Liver (tissue), 3 donors: ENCODE measurements at regions not wholly inside any gene's neighbourhood (a gene's known extent, or its start where the extent isn't known, plus 50 kb on each side); places are given as distances from the start of the nearest gene placed in this dataset.

ENCODE experiments used
- CTCF ChIP-seq: fragments of 150-350 bp; IDR thresholded peaks from 2 replicates; pipeline ENCODE4 v1.5.1; 2017; ENCODE audit warnings: improper control_type of control experiment, low read depth, low read length; ENCODE audit not compliant: missing input control
- EGR1 ChIP-seq, 2 donors: IDR thresholded peaks; 2 replicates each; pipeline ENCODE4 v1.6.1; 2016 to 2018; ENCODE audit warnings: antibody characterized with exemption in 2 of 2, low read depth in 2 of 2
- FOXA1 ChIP-seq: IDR thresholded peaks from 2 replicates; pipeline ENCODE4 v1.6.1; 2016; ENCODE audit warnings: antibody characterized with exemption
- FOXA2 ChIP-seq: IDR thresholded peaks from 2 replicates; pipeline ENCODE4 v1.6.1; 2016; ENCODE audit warnings: antibody characterized with exemption
- GABPA ChIP-seq, 2 donors: IDR thresholded peaks in 1 of 2; conservative IDR thresholded peaks in 1 of 2; 2 replicates each; pipeline ENCODE4 v1.6.1; 2016; ENCODE audit warnings: antibody characterized with exemption in 2 of 2, mild to moderate bottlenecking in 1 of 2, moderate library complexity in 1 of 2
- HNF4G ChIP-seq: IDR thresholded peaks from 2 replicates; pipeline ENCODE4 v1.6.1; 2016; ENCODE audit warnings: antibody characterized with exemption
- JUND ChIP-seq, 2 donors: IDR thresholded peaks; 2 replicates each; pipeline ENCODE4 v1.6.1; 2016; ENCODE audit warnings: antibody characterized with exemption in 2 of 2
- MAX ChIP-seq: IDR thresholded peaks from 2 replicates; pipeline ENCODE4 v1.6.1; 2016; ENCODE audit warnings: antibody characterized with exemption
- RAD21 ChIP-seq, 2 donors: IDR thresholded peaks; 2 replicates each; pipeline ENCODE4 v1.6.1; 2016; ENCODE audit warnings: antibody characterized with exemption in 2 of 2, mild to moderate bottlenecking in 2 of 2
- REST ChIP-seq: IDR thresholded peaks from 2 replicates; pipeline ENCODE4 v1.6.1; 2016; ENCODE audit warnings: antibody characterized with exemption, mild to moderate bottlenecking
- TAF1 ChIP-seq: conservative IDR thresholded peaks from 2 replicates; pipeline ENCODE4 v1.6.1; 2016; ENCODE audit warnings: antibody characterized with exemption, mild to moderate bottlenecking
- YY1 ChIP-seq: IDR thresholded peaks from 2 replicates; pipeline ENCODE4 v1.6.1; 2016; ENCODE audit warnings: antibody characterized with exemption, mild to moderate bottlenecking
- ZBTB33 ChIP-seq: IDR thresholded peaks from 2 replicates; pipeline ENCODE4 v1.6.1; 2016; ENCODE audit warnings: antibody characterized with exemption
- TF ChIP-seq, protein P1 (sequence below): IDR thresholded peaks from 2 replicates; pipeline ENCODE4 v1.6.1; 2016; ENCODE audit warnings: antibody characterized with exemption
- donor health status: healthy.
- donor health status: healthy.

DNA sequence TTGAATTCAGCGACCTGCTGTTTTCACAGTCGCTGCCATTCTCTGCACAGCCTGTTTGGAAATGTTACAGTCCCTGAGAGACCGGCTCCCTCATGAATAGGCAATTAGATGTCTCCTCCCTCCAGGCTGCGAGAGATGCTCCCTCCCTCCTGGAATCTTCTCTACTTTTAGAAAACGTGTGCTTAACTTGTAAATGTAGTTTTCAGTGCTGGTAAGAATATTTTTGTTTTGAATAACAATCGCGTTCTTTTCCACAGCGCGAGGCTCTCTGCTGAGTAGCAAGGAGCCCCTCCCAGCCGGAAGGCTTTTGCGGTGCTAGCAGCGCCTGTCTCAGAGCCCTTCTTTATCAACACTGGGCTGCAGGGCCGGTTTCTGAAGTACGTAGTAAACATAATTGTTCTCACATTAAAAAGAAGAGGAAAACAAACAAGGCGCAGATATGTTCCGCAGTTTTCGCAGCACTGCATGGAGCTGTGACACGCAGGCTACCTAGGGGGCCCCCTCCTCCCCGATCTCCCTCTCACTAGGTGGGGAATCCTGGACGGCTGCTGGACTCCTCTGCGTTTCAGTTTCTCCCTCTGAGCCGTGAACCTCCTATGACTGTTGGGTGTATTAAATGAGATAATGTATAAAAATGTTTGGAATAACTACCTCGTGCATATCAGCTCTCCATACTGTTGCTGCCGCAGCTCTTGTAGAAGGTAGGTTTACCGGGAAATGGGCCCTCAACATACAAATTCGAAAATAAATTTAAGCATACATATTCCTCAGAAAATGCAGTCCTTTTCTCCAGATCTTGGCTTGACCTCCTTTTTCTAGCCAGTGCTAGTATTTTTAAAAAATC, 79.0 kb upstream of the SPACA1 start:
- TF ChIP-seq MAX (no peak), REST (no peak), CTCF (no peak), TAF1 (no peak), JUND (IDR thresholded peaks at IDR 0.05) (no peak), ZBTB33 (no peak), RAD21 (IDR thresholded peaks at IDR 0.05) (no peak), YY1 (no peak), EGR1 (IDR thresholded peaks at IDR 0.05; ENCODE audit: low read depth in 2 of 2) (no peak), FOXA1 (no peak), FOXA2 (no peak), GABPA (IDR thresholded peaks at IDR 0.05 in 1 of 2, conservative IDR thresholded peaks at IDR 0.05 in 1 of 2) (no peak), HNF4G (no peak)
- TF ChIP-seq, protein P1, sequence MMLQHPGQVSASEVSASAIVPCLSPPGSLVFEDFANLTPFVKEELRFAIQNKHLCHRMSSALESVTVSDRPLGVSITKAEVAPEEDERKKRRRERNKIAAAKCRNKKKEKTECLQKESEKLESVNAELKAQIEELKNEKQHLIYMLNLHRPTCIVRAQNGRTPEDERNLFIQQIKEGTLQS, result no peak
